Small intestine (tissue), 7 donors: ENCODE measurements at regions not wholly inside any gene's neighbourhood (a gene's known extent, or its start where the extent isn't known, plus 50 kb on each side); places are given as distances from the start of the nearest gene placed in this dataset.
A peak's percentile ranks its signal among the peaks of the same experiment; 100 is the strongest.
"Not testable (repeated sequence)": the region's sequence is repeated elsewhere in the genome, so short reads cannot be mapped to it uniquely, and the experiment has no call there.

Experiments
- DNase-seq, 2 donors: peaks; one replicate each; pipeline versions ENCODE4 v3.0.0 to v3.0.0-alpha.2; 2013
- FAIRE-seq: peaks from 2 replicates; lab custom pipeline; 2012; peaks lifted over from hg19 to GRCh38; lab: Jason Lieb, UNC
- H3K27ac ChIP-seq, 3 donors: one replicate each; pipeline ENCODE4 v1.5.1; 2013; ENCODE audit warnings: low read length in 2 of 3, mild to moderate bottlenecking in 2 of 3, control low read depth in 1 of 3, inconsistent platforms in 1 of 3, low read depth in 1 of 3, moderate library complexity in 1 of 3
- H3K27me3 ChIP-seq, 3 donors: one replicate each; pipeline ENCODE4 v1.6.1; 2013; ENCODE audit warnings: low read length in 3 of 3, inconsistent platforms in 1 of 3; ENCODE audit not compliant: control insufficient read depth in 3 of 3, insufficient read depth in 3 of 3
- H3K36me3 ChIP-seq, 3 donors: one replicate each; pipeline ENCODE4 v1.6.1; 2013; ENCODE audit warnings: low read length in 3 of 3, inconsistent platforms in 1 of 3, low read depth in 1 of 3, mild to moderate bottlenecking in 1 of 3, moderate library complexity in 1 of 3; ENCODE audit not compliant: control insufficient read depth in 3 of 3, insufficient read depth in 2 of 3
- H3K4me1 ChIP-seq, 3 donors: one replicate each; pipeline ENCODE4 v1.6.1; 2013; ENCODE audit warnings: low read length in 2 of 3, inconsistent platforms in 1 of 3, low read depth in 1 of 3, mild to moderate bottlenecking in 1 of 3, moderate library complexity in 1 of 3; ENCODE audit not compliant: control insufficient read depth in 3 of 3, insufficient read depth in 2 of 3
- H3K4me3 ChIP-seq, 3 donors: one replicate each; pipeline ENCODE4 v1.5.1; 2013; ENCODE audit warnings: low read length in 3 of 3, control low read depth in 1 of 3, inconsistent platforms in 1 of 3, low read depth in 1 of 3, mild to moderate bottlenecking in 1 of 3, moderate library complexity in 1 of 3
- H3K9me3 ChIP-seq, 2 donors: one replicate each; pipeline ENCODE4 v1.6.1; 2013; ENCODE audit warnings: low read depth in 1 of 2, low read length in 1 of 2; ENCODE audit not compliant: control insufficient read depth in 2 of 2, insufficient read depth in 1 of 2
- WGBS, 3 donors: extraction: QIAGEN DNeasy Blood & Tissue Kit; methylation state at CpG; one replicate each; pipeline ENCODE4 v1.1.7; 2013; 5-methylcytosine and 5-hydroxymethylcytosine counted together
- donor health status: healthy with polysubstance abuse.
- donor health status: control.
- donor health status: control.
- donor health status: Bipolar disorder and iron deficiency.
- donor health status: healthy.

DNA sequence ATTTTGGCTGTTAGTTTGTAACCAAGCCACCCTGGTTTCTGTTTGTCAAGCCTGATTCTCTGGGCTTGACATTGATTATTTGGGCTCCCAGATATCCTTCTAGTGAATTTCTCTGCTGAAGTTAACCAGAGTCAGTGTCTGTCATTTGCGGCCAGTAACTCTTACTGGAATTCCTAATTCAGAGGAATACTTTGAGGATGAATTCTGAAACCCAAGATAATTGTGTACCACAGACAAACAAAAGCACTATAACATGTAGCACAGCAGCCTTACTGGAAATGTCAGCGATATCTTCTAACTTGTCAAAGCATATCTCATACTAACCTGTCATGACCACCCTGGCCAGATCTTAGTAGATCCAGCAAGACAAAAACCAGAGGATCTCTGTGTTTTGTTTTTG lies 84.4 kb upstream of the HIF1A start:
- 97 to 98% (median 98%) methylated on average over 2 of the region's 2 CpGs for WGBS, 3 donors
- no peaks in the 10 kb centered on the region for H3K27me3 ChIP-seq
- FAIRE-seq (no peak), DNase-seq (no peak)
- H3K27ac ChIP-seq: no peak overlapping the region
- H3K4me3 ChIP-seq: no peak overlapping the region
- H3K36me3 ChIP-seq: no peaks in the 10 kb centered on the region
- peaks cover 0 to 11% (median 9%) of the 10 kb centered on the region in 3 donors for H3K4me1 ChIP-seq
- no peaks in the 10 kb centered on the region for H3K9me3 ChIP-seq

DNA sequence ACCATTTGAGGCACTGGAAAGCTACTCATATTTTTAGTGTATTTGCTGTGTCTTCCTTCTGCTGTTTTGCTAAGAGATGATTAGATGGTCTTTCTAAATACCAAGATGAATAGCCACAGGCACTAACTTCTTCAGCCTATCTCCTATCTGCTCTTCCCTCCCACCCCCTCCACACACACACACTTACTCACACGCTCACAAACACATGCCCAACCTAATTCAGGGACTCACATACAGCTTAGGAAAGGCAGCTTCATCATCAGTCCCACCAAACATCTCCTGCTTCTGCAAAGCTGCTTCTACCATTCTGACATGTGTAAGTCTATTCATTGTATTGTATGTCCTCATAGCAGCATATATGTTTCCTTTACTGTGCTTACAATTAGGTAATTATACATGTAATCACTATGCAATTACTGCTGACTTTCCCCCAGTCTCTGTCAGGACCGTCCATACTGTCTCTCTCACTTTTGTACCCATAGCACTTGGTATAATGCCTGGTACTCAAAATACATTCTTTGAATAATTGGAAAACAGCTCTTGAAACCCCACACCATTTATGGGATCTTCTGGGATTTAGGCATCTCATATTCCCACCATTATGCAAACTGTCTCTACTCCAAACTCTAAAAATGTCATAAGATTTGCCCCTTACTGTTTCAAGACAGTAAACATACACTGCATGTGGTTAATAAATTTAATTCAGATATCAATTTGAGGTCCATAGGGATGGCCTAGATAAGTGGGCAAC lies 83.3 kb upstream of the HIF1A start:
- H3K27me3 ChIP-seq: no peaks in the 10 kb centered on the region
- no peaks in the 10 kb centered on the region for H3K9me3 ChIP-seq
- H3K4me1 ChIP-seq: peaks cover 0 to 11% (median 9%) of the 10 kb centered on the region in 3 donors
- no peak for FAIRE-seq
- no peak overlapping the region for H3K27ac ChIP-seq
- H3K4me3 ChIP-seq: no peak overlapping the region
- WGBS, 3 donors: 86 to 91% (median 90%) methylated on average over 2 of the region's 2 CpGs
- H3K36me3 ChIP-seq: no peaks in the 10 kb centered on the region
- no peak for DNase-seq

DNA sequence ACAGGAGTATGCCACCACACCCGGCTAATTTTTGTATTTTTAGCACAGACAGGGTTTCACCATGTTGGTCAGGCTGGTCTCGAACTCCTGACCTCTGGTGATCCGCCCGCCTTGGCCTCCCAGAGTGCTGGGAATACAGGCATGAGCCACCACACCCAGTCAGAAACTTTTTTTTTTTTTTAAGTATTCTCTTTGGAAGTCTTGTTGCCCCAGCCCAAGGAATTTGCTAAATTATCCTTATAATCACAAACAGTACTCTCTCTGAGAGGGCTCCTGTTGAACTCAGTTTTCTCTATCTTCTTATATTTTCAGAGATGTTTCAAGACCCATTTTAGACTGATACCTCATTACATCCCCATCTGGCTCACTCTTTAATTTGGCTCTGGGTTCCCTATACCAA lies 82.3 kb upstream of the HIF1A start:
- H3K4me1 ChIP-seq, DNase-seq, H3K36me3 ChIP-seq, H3K27me3 ChIP-seq, FAIRE-seq, H3K27ac ChIP-seq, H3K9me3 ChIP-seq, H3K4me3 ChIP-seq: not testable (repeated sequence)
- 92 to 96% (median 92%) methylated on average over 4 of the region's 4 CpGs for WGBS, 3 donors

DNA sequence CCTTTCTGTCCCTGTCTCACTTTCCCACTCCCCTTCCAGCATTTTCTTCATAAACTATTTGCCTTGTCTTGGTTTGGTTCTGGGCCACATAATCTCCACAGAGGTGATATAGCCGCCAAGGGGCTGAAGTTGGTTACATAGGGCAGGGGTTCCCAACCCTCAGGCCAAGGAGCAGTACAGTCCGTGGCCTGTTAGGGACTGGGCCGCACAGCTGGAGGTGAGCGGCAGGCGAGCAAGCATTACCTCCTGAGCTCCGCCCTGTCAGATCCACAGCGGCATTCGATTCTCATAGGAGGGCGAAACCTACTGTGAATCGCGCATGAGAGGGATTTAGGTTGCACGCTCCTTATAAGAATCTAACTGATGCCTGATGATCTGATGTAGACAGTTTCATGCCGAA lies 80.6 kb upstream of the HIF1A start:
- DNase-seq (no peak), FAIRE-seq (no peak)
- Histone ChIP-seq H3K9me3 (no peaks in the 10 kb centered on the region), H3K4me3 (no peak overlapping the region), H3K4me1 (peaks cover 0 to 7% (median 0%) of the 10 kb centered on the region in 3 donors), H3K36me3 (no peaks in the 10 kb centered on the region), H3K27me3 (no peaks in the 10 kb centered on the region), H3K27ac (no peak overlapping the region)
- WGBS, 3 donors: 96 to 98% (median 96%) methylated on average over 13 of the region's 13 CpGs

DNA sequence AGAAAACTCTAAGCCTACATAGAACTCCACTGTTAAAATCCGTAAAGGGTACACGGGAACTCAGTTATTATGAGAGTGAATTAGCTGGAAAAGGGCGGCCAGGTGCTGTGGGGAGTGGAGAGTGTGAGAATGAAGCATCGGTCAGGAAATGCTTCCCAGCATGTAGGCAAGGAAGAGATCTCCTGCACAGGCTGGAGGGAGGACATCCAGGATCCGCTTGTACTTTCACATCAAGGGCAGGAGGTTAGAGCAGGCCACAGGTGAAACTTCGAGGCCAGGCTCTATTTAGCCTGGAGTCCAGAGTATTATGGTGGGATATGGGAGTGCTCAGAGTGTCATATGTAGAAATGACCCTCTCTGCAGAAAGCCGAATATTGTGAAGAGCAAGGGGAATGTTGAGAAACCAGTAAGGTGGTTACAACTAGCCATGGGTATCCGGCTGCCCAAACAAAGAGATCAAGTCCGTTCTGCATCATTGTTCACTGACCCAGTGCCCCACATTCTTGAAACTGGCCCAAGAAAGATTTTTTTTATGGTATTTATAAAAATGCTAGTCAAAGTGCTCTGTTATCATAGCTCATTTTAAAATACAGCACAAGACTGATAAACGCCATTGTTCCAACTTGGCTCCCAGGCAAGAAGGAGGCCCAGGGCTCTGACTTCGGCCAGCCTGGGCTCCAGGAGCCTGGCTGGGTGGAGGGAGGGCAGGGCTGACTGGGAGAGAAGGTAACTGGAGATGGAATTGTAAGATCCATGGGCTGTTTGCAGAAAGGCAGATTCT lies 79.4 kb upstream of the HIF1A start:
- no peak for FAIRE-seq

DNA sequence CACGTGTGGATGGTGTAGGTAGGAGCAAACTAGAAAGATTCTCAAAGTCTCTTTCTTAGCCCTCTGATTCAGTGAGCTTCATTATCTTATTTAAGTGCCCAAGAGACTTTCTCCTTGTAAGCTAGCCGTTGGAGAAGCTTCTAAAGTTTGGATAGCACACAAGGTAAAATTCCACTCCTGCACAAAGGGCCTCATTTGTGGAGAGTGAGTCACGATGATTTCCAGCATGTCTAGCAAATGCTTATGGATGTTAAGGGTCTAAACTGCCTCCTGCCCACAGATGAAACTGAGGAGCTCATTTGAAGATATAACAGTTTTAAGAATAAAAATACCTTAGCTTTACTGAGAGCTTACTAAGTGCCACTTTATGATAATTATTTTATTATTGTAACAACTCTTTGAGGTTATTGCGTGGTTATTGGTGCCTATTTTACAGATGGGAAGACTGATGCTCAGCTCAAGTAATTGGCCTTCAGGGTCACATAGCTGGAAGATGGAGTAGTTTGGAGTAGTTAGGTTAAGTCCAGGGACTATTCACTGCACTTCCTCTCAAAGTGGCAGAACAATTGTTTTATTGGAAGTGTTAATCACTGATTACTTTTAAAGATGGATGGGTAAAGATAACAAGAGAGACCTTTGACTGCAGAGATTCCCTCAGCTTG lies 78.7 kb upstream of the HIF1A start:
- no peak for DNase-seq
- no peak for FAIRE-seq
- no peaks in the 10 kb centered on the region for H3K9me3 ChIP-seq
- H3K27me3 ChIP-seq: no peaks in the 10 kb centered on the region
- 69 to 77% (median 72%) methylated on average over 4 of the region's 4 CpGs for WGBS, 3 donors
- no peaks in the 10 kb centered on the region for H3K36me3 ChIP-seq
- H3K4me1 ChIP-seq: peaks cover 0 to 3% (median 0%) of the 10 kb centered on the region in 3 donors
- no peak overlapping the region for H3K27ac ChIP-seq
- no peak overlapping the region for H3K4me3 ChIP-seq

More for the DNA sequence above, 79.4 kb upstream of the HIF1A start:
- H3K4me3 ChIP-seq: no peak overlapping the region
- H3K27me3 ChIP-seq: no peaks in the 10 kb centered on the region
- no peaks in the 10 kb centered on the region for H3K9me3 ChIP-seq
- WGBS, 3 donors: 61 to 69% (median 66%) methylated on average over 11 of the region's 11 CpGs
- DNase-seq: no peak
- H3K27ac ChIP-seq: no peak overlapping the region
- peaks cover 0 to 3% (median 0%) of the 10 kb centered on the region in 3 donors for H3K4me1 ChIP-seq
- no peaks in the 10 kb centered on the region for H3K36me3 ChIP-seq

DNA sequence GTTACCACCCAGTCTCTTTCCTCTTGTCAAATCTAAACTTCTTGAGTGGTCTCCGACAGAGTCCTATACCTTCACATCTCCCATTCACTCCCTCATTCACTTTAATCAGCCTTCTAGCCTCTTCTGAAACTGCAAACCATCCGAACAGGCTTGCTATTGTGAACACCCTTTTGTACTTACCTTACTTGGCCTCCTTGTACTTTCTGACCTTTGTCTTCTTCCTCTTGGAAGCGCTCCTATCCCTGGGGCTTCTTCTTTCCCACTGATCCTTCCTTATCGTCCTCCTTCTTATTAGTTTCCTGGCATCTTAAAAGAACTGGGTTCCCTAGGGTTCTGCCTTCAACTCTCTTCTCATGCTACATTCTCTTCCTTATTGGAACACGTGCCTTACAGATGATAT lies 76.9 kb upstream of the HIF1A start:
- no peak overlapping the region for H3K27ac ChIP-seq
- no peak overlapping the region for H3K4me3 ChIP-seq
- WGBS, 3 donors: 44 to 63% (median 54%) methylated on average over 5 of the region's 5 CpGs
- H3K4me1 ChIP-seq: peaks cover 0 to 3% (median 0%) of the 10 kb centered on the region in 3 donors
- DNase-seq (peak in 1 of 2 donors; percentile 23), FAIRE-seq (no peak)
- H3K9me3 ChIP-seq: no peaks in the 10 kb centered on the region
- no peaks in the 10 kb centered on the region for H3K36me3 ChIP-seq
- H3K27me3 ChIP-seq: no peaks in the 10 kb centered on the region

DNA sequence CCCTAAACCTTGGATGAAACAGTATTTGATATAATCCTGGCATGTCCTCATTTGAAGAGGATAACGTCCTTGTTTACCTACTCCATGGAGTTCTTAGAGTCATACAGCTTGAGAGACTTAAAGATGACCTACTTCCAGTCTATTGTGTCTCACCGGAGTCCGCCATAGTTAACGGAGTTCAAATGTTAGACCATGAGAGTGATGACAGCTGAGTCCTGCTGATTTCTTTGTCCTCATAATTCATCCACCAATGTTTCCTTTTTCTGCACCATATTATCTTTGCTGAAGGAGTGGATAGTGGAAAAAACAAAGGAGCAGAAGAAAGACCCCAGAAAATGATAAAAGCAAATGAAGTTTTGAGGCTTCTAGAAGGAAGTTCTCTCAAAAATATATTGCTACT lies 75.8 kb upstream of the HIF1A start:
- FAIRE-seq: no peak
- no peak overlapping the region for H3K27ac ChIP-seq
- H3K9me3 ChIP-seq: no peaks in the 10 kb centered on the region
- no peak for DNase-seq
- H3K36me3 ChIP-seq: no peaks in the 10 kb centered on the region
- 88 to 91% (median 88%) methylated on average over 4 of the region's 4 CpGs for WGBS, 3 donors
- no peaks in the 10 kb centered on the region for H3K27me3 ChIP-seq
- no peak overlapping the region for H3K4me3 ChIP-seq
- peaks cover 0 to 3% (median 0%) of the 10 kb centered on the region in 3 donors for H3K4me1 ChIP-seq
